Glomerular endothelial cell (primary cell): ENCODE measurements at regions not wholly inside any gene's neighbourhood (a gene's known extent, or its start where the extent isn't known, plus 50 kb on each side); places are given as distances from the start of the nearest gene placed in this dataset.
A peak's percentile ranks its signal among the peaks of the same experiment; 100 is the strongest.

Source experiments
- DNase-seq: peaks from one replicate; pipeline ENCODE4 v3.0.0-alpha.2; 2011; ENCODE audit warnings: low read depth, low spot score; ENCODE audit errors: extremely low read depth

- no peak for DNase-seq
Measured at GRCh38 chr12:66848967-66849366, 170.1 kb upstream of the GRIP1 start.

DNA sequence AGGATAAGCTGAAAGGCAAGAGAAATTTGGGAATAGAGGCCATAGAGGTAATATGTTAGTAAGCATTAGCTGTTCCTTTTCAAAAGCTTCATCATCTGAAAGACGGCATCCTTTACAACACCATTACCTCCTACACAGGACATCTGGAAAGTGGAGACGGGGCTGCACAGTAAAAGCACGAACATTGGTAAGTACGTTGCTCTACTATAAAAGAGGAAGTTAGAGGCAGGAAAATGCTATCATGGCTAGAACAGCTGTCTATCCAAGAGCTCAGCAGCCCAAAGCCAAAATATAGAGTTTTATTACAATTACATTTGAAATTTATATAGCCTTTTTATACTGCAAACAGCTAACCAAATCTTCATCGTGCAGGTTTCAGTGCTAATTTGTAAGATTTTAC, 172.3 kb upstream of the GRIP1 start:
- DNase-seq, result no peak

GRCh38 chr12:66852091-66852490, 173.2 kb upstream of the GRIP1 start:
- no peak for DNase-seq

DNA sequence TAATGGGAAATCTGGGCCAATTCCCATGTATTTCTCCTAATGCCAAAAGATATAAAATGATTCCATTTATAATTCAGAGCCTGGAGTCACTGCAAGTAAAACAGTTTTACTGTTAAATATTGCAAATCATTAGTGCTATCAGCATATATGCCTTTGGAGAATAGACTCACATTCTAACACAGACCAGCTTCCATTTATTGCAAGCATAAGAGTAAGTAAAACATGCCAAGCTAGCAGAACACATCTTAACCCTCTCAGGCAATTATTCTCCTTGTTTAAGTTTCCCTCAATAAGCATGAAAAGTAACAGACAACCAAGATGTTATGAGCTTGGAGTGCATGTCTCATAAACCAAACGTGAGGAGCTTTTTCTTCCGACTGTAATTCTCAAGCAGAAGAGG, 173.9 kb upstream of the GRIP1 start:
- no peak for DNase-seq

DNA sequence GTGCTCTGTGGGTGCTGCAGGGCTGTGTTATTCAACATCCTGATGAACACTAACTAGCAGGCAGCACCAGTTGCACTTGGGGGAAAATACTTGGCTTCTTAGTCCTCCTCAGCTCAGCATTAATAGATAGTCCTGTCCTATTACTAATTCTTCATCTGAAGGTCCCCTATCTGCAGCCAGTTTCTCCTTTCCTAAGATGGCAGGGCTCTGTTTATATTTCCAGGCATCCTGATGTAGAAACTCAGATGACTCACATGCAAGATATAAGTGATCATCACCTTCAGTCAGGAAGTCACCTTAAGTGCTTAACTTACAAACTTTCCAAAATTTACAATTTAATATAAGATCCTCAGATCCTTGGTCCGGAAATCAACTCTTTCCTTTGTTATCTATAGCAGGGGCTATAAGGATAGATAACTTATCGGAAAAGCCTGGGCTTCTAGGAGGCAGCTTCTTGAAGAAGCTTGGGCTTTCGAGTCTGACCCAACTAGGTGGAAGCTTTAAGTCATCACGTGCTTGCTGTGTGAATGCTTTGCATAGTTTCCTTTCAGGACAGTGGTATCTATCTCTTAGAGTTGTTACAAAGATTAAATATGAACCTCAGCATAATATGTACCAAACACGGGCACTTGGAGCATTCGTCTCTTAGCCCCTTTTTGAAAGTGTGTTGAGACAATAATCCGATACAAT, 181.0 kb upstream of the GRIP1 start:
- DNase-seq, result no peak

DNA sequence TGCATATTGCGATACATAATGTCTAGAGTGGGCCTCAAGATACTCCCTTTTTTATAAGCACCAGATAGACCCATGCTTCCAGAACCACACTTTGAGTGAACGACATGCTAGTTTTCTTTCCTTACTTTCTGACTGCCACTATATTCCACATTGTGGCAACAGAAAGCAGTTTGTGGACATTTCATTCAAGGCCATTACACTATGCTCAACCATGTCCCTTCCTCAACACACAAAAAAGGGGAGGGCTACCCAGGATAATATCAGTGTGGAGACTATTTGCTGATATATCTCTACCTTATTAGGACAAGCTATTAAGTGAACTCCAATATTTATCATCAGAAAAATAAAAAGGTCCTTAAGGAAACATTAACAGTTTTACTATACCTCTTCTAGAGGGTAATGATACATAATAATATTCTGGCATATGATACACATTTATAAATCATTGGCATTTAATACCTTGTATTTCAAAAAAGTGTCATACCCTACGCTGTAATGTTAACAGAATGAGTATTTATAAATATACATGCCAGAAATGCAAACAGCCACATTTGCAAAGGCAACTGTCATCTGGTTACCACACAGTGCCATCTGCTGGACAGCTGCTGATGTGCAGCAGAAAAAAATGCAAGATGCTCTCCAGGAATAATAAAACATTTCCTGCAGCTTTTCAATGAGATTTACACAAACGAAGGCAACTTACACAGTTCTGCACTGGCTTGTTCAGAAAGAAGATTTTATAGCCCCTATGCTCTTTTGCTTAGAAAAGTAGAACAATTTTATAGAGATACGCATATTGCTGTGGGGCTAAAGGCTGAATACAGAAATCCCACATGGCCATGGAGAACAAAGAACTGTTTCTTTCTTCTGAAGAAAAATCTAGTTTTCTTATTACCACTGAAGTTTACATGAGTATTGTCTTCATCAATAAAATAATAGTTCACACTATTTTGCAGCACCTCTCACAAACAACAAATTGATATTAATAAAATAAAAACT, 182.2 kb upstream of the GRIP1 start:
- DNase-seq, result peak; percentile 23

GRCh38 chr12:66862356-66862985, 183.6 kb upstream of the GRIP1 start:
- no peak for DNase-seq

DNA sequence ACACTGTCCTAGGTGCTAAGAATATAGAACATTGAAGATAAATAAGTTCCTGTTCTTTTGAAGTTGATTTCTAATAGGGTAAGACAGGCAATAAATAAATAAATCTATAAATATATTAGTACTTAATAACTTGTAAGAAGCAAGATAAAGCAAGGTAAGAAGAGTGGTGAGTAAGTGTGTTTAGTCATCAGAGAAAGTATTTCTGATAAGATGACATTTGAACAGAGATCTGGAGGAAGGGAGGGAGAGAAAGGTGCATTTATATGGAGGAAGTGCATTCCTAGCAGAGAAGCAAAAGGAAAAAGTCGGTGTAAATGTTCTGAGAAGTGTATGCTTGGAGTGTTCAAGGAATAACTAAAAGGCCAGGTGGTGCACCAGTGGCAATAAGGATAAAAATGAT, 184.4 kb upstream of the GRIP1 start:
- no peak for DNase-seq

DNA sequence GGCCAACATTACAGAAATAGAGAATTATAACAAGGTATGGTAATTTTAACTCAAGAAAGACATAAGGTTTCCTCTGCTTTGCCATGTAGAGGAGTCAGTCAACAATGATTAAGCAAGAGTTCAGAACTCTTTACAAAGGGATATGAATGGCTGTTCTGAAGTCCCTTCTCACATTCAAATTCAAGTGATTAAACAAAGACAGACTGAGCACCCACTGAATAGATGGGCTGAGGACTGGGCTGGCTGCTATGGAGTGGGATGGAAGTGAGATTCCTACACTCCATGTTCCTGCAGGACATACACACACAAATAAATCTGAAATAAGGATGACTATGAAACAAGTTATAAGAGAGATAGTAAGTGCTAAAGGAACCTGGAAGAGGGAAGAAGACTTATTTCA, 199.0 kb upstream of the GRIP1 start:
- DNase-seq, result no peak

GRCh38 chr12:66879409-66879808, 200.5 kb upstream of the GRIP1 start:
- DNase-seq, result no peak

DNA sequence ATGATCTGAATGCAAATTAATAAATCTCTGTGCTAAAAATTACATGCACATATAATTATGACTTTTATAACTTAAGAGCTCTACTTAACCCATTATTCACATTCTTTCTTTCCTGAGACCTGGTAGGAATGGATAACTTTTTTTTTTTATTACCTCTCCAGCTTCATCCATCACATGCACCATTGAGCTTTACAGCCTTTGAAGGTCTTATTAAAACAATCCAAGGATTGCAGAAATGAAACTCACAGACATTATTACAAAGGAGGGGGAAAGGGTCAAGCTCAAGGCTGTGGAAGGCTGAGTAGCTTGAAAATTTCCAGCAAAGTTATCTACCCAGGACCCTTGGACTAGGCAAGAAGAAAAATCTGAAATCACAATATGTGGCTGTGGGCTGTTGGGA, 202.5 kb upstream of the GRIP1 start:
- DNase-seq, result no peak

DNA sequence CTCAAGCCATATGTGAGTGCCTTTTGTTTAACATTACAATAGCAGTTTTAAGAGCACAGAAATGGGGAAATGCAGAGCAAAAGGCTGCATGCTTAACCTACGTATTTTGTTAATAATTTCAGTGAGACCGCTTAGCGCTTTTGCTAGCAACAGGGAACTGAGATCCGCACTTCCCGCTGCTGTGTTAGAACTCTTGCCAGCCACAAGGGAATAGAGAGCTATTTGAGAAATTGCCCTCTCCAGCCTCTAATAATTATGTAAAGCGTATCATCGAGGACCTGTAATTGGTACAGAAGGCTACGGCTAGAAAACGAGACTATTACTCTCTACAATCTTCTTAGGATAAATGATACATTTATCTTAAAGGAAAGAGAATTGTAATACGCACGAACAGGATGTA, 205.2 kb upstream of the GRIP1 start:
- no peak for DNase-seq

GRCh38 chr12:66885115-66885875, 206.4 kb upstream of the GRIP1 start:
- DNase-seq, result no peak

GRCh38 chr12:66896797-66897196, 217.9 kb upstream of the GRIP1 start:
- DNase-seq, result no peak

GRCh38 chr12:66898700-66899469, 220.0 kb upstream of the GRIP1 start:
- no peak for DNase-seq

GRCh38 chr12:66899588-66899987, 220.7 kb upstream of the GRIP1 start:
- no peak for DNase-seq

- DNase-seq, result no peak
Measured at GRCh38 chr12:66900616-66901015, 221.7 kb upstream of the GRIP1 start.

DNA sequence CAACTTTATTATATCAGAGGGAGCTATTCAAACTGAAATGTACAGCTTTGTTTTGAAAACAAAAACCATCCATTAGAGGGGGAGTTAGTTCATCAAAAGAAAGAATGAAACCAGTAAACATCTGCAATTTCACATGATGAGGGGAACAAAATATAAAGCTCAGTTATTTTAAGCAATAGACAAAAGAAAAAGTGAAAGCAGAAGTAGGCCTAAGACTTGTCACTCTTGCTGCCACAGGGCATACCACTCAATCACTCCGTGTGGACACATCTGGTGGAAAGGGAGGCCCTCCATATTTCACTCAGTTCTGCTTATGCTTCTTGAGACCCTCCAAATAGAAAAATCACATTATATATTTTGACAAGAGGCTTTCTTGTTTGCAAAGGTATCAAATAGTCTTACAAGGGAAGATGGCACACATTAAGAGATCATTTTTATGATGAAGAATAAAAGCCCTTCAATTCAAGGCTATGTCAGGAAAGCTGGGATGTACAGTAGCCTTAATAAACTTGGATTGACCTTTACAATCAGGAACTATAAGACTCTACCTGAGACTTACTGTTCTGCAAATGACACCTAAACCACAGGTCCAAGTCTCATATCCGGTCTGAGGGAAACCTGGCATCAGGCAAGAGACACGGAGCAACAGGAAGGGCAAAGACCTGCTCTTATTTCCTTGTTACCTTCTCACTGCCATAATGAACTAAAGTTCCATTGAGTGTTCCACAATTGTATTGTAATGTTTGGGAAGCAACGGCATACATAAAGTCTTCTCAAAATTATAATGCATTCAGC, 222.5 kb upstream of the GRIP1 start:
- DNase-seq, result no peak

DNA sequence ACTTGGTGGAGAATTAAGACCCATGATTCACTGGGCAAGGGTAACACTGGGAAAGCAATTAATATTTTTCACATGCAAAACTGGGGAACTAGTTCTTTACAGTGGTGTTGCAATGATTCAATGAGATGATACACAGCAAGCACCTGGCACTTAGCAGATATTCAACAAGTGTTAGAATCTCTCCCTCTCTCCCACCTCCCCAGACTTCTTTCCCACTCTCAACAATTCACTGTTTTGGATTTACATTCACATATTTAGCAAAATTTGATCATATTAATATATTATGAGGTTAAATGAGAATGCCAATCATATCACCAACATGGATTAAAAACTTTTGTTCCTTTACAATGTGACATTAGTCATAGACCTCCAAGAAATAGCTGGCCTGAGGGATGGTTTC, 223.1 kb upstream of the GRIP1 start:
- DNase-seq, result no peak
